Dedifferentiated amniotic fluid mesenchymal stem cell (primary cell): ENCODE measurements at regions not wholly inside any gene's neighbourhood (a gene's known extent, or its start where the extent isn't known, plus 50 kb on each side); places are given as distances from the start of the nearest gene placed in this dataset.
"Not testable (repeated sequence)": the region's sequence is repeated elsewhere in the genome, so short reads cannot be mapped to it uniquely, and the experiment has no call there.

Source experiments
- DNase-seq: peaks from one replicate; pipeline ENCODE4 v3.0.0-alpha.2; 2016; ENCODE audit errors: extremely low spot score

DNA sequence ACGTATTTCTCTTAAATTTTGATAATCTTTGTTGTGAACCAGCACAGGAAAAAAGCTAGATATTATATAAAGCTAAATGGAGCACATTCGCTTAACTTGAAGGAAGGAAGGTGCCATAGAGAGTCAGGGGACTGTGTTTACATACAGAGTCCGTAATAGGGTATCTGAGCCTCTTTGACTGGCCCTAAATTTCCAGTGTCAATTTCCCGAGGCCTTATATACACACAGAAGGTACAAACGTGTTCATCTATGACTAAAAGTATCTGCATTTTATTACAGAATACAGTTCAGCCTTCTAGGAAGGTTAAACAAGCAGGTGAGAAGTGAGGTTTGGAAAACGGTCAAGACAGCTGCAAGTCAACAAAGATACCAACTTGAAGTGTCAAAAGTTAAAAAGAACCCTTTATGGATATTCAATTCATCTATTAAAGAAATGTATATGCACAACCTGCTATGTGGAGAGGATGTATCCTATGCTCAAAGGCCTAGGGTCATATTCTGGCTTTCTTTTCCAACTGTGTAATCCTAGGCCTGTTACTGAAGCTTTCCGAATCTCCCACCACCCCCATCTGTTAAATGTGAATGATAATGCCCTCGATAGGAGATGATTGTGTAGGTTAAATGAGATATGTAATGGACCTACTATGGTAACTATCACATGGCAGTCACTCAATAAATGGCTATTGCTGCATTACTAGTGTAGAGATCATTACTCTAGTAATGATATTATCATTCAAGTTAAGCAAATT, 263.7 kb upstream of the MAF start:
- no peak for DNase-seq

DNA sequence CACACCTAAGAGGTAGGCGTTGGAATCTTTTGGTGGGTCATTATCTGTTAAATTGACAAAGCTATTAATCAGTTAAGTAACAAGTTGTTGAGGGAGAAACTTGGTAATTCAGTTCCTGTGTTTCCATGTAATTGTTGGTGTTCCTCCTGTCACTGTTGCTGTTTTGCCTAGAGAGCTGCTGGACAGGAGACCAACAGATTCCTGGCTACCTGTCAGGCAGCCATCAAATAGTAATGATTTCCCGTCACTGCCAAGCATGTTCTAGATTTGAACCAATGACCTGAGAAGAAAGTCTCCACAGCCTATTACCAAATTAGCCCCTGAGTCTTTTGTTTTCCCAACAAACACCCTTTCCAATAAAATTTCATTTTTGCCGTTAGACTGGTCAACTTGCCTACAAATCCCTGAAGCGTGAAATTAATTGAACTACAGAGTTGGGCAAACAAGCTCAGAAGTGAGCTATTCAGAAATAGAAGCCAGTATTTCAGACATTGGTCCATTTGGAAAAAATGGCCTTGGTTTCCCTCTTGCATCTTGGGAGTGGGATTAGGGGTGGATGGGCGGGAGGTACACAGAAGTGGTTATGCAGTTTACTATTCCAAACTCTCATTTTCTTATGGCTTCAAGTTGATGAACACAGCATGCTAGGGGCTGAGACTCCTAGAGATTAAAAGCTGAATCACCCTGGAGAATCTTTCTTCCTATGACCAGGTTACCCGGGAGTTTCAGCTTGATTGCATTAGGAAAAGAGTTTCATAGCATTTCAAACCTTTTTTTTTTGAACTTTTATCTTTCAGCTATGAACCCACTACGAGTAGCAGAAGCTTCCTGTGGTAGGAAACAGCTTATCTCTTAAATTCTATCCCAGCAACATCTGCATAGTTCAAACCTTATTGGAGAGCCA, 262.8 kb upstream of the MAF start:
- no peak for DNase-seq

DNA sequence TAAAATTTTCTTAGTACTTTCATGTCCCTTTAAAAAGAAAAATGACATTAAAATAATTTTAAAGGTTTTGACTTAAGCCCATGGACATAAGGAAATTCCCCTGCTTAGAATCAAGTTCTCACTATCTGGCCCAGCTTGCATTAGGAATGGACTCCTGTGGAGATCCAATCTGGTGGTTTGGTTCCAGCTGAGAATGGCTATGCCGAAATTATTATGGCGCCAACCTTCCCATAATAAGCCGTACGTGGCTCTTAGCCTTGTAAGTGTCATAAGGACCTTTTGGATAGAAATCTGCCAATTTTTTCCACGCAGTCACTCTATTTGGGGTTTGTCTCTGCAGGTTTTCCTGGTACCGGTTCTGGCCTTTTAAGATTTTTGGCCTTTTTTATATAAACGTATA, 262.1 kb upstream of the MAF start:
- no peak for DNase-seq

DNA sequence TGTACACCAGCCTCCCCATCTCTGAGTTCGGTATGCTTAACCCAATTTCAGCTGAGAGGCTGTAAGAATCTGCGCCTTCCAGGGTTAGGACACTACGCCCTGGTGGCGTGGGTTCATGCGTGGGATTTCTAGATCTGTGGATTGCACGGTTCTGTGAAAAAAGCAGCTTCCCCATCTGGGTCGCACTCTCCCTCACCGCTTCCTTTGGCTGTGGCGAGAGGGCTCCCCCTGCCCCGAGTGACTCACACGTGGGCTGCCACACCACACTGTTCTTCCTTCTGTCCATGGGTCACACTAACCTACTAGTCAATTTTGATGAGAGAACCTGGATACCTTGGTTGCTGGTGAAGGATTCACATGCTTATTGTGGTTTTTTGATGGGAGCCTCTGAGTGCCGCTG, 256.0 kb upstream of the MAF start:
- DNase-seq = no peak

- DNase-seq = no peak
Observed at GRCh38 chr16:79850348-79850747, 249.8 kb upstream of the MAF start.

DNA sequence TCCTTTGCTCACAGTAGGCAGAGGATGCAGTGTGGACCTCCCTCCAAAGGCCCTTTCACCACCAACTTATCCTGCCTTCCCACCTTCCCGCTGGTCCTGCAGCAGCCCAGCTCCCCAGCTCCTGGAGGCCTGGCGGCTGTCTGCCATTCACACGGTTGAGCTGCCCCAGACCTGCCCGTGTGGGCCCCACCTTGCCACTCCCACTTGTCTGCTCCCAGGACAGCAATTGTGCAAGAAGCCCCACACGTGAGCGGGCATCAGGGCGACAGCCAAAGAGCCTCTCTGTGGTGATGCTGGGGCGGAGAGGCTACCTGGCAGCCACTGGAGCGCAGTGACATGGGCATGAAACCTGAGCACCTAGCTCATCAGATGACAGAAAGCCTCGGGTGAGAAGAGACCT, 248.6 kb upstream of the MAF start:
- no peak for DNase-seq

DNA sequence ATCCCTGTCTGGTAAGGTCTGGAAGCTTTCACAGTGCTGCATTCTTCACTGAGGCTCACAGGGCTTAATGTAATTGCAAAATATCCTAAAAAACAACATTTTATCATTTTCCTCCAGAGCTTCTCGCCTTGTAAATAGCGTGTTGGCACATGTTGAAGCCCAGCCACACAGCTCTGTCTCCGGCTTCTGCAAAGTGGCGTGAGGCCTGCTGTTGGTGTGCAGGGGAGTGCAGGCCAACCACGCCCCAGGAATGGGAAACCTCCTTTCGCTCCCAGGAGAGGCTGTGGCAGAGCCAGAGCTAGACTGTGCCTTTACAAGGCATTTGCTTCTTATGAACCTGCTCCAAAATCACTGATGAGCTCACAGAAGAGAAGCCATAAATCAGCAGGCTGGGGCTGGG, 248.2 kb upstream of the MAF start:
- no peak for DNase-seq

GRCh38 chr16:79847569-79847968, 247.0 kb upstream of the MAF start:
- no peak for DNase-seq

DNA sequence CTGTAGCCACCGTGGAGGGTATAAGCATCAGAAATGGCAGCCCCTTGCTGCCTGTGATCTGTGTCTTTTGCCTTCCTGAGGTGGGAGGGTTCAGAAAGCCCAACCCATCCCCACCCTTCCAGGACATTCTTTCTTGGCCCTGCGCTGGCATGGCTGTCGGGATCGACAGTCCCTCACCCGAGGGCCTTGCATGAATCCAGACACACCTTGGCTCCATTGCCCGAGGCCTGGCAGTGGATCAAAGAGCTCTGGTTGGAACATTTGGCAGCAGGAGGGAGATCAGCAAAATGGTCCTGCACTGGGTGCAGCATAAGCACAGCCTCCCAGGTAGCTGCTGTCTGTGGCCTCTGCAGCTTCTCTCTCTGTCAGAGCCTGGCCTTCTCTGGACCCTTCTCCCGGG, 246.6 kb upstream of the MAF start:
- DNase-seq = no peak

DNA sequence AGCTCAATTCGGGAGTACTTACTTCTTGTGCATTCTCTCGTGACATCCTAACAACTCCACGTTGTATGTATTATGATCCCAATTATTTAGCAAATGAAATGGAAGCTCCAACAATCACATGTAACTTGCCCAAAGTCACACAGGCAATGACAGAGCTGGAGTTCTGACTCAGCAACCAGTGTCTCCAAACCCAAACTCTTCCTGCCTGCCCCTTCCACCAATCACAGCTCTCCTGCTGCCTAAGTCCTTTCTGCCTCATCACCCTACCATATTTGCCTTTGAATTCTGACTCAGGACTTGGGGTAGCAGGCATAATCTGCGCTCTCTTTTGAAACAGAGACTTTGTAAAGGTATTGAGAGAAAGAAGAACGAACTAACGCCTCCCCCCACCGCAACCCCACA, 245.2 kb upstream of the MAF start:
- no peak for DNase-seq

- DNase-seq = no peak
Observed at GRCh38 chr16:79845033-79845733, 244.6 kb upstream of the MAF start.

DNA sequence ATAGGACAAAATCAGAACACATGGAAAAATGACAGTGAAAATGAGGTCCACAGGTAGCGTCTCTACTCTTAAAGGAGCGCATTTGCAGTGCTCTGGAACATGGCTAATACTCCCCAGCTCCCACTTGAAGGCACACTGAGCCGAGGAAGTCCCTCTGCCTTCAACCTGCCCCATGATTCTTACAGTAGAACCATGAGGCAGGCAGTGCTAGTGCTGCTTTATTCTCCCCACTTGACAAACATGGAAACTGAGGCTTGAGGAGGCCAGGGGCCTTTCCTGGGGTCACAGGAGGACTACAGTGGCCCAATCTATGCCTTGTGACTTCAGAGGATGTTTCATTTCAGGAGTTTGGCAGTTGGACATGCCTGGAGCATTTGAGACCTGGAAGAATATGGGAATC, 244.1 kb upstream of the MAF start:
- no peak for DNase-seq

- no peak for DNase-seq
Observed at GRCh38 chr16:79843631-79844043, 243.1 kb upstream of the MAF start.

- DNase-seq = no peak
Observed at GRCh38 chr16:79843145-79843544, 242.6 kb upstream of the MAF start.

DNA sequence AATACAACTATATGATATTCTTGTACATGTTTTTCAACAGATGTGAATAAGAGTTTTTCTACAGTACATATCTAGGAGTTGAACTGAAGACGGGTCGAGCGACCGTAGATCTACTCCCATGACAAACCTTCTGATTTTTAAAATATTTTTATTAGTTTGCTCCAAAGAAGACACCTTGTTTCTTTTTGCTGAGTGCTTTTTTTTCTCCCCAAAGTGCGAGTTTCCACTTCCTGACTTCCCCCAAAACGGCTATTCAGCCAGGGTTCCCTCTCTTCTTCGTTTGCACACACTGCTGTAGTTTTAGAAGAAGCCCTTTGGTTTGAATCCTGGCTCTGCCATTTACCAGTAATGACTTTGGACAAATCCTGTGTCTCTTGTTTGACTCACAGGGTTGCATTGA, 241.7 kb upstream of the MAF start:
- DNase-seq = no peak

GRCh38 chr16:79839466-79840341, 239.2 kb upstream of the MAF start:
- no peak for DNase-seq

DNA sequence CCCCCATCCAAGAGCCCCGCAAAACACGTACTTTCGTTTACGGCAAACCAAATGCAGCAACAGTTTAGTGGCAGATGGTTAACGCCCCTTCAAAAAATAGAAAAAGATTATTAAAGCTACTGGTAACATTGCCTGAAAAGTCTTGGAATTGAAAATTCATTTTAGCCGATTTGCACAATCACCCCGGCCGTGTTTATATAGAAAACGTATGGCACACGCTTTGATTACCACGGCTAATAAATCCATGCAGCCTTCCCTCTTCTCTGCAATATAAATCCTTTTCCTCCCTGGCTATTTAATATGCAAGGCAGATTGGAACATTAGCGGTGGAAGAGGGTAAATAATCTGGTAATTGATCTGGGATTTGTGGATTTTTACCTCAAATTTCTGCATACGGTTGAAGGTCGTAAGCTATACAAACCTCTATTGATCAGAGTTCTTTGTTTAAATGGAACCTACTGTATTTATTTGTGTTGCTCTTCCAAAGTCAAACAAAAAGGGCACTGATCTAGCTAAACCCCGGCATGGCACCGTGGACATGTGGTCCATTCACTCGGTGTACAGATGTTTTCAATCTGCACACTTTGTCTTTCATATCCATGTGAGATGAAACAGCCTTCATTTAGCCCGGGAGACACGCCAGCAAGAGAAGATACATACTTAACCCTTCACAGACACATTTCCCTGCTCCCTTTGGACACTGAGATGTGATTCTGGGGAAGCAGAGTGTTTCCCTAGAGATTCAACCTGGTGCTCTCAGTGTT, 238.1 kb upstream of the MAF start:
- no peak for DNase-seq

GRCh38 chr16:79836144-79836543, 235.6 kb upstream of the MAF start:
- DNase-seq = no peak

GRCh38 chr16:79835194-79835593, 234.7 kb upstream of the MAF start:
- no peak for DNase-seq

DNA sequence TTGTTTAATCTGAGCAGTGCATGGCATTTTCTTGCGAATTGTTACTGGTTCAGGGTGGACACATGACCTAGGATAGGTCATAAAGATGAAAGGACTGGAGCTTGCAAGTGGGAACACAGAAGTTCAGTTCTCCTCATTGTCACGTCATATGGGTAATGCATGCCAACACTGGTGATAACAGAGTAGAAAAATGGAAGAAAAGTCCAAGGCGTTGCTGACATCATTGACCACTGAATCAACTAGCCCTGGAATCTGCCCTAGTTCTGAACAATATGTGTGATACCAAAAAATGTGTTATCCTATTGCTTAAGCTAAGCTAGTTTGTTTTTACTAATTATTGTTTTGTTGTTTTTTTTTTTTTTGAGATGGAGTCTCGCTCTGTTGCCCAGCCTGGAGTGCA, 234.2 kb upstream of the MAF start:
- no peak for DNase-seq

GRCh38 chr16:79834003-79834402, 233.5 kb upstream of the MAF start:
- DNase-seq = not testable (repeated sequence)
